22Rv1 (cell line): ENCODE measurements at regions not wholly inside any gene's neighbourhood (a gene's known extent, or its start where the extent isn't known, plus 50 kb on each side); places are given as distances from the start of the nearest gene placed in this dataset.

Experiments
- ZFX ChIP-seq: fragments of 450-650 bp; IDR thresholded peaks from 2 replicates; pipeline ENCODE4 v1.6.1; 2017; ENCODE audit warnings: antibody characterized with exemption, borderline replicate concordance
- TF ChIP-seq, protein P1 (sequence below): fragments of 450-650 bp; IDR thresholded peaks from 2 replicates; pipeline ENCODE4 v1.5.1; 2017; ENCODE audit warnings: mild to moderate bottlenecking

DNA sequence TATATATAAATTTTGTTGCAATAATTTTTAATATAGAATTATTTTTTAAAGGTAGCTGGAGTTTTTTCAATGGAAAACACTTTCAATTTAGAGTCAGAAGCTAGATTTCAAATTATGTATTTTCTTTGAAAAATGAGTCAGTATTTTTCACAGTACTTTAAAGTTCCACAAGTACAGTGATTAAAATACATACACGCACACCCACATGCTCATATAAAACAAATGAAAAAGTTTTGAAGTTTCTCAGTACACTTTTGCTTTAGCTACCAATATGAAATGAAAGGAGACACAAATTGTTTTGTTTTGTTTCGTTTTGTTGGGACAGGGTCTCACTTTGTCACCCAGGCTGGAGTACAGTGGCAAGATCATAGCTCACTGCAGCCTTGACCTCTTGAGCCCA lies 98.6 kb downstream of the CYB561 start:
- TF ChIP-seq, protein P1, sequence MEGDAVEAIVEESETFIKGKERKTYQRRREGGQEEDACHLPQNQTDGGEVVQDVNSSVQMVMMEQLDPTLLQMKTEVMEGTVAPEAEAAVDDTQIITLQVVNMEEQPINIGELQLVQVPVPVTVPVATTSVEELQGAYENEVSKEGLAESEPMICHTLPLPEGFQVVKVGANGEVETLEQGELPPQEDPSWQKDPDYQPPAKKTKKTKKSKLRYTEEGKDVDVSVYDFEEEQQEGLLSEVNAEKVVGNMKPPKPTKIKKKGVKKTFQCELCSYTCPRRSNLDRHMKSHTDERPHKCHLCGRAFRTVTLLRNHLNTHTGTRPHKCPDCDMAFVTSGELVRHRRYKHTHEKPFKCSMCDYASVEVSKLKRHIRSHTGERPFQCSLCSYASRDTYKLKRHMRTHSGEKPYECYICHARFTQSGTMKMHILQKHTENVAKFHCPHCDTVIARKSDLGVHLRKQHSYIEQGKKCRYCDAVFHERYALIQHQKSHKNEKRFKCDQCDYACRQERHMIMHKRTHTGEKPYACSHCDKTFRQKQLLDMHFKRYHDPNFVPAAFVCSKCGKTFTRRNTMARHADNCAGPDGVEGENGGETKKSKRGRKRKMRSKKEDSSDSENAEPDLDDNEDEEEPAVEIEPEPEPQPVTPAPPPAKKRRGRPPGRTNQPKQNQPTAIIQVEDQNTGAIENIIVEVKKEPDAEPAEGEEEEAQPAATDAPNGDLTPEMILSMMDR = no peak
- TF ChIP-seq ZFX = no peak
